Effector memory CD8-positive, alpha-beta T cell (primary cell): ENCODE measurements at regions not wholly inside any gene's neighbourhood (a gene's known extent, or its start where the extent isn't known, plus 50 kb on each side); places are given as distances from the start of the nearest gene placed in this dataset.
"Not testable (repeated sequence)": the region's sequence is repeated elsewhere in the genome, so short reads cannot be mapped to it uniquely, and the experiment has no call there.

Source experiments
- ATAC-seq: fragments of 150-1000 bp; cut with Tn5 transposase; replicated peaks from 2 replicates; pipeline ENCODE4 v1.10.0; 2021; ENCODE audit warnings: mild to moderate bottlenecking, moderate library complexity
- DNase-seq, 3 experiments: peaks; one replicate each; pipeline ENCODE4 v3.0.0; 2021
- H3K27ac Mint-ChIP-seq, 2 donors: one replicate each; pipeline ENCODE4 v1.8.0; 2022; ENCODE audit warnings: mild to moderate bottlenecking in 2 of 2, mixed read lengths in 2 of 2, moderate library complexity in 2 of 2
- H3K27me3 Mint-ChIP-seq, 2 donors: one replicate each; pipeline ENCODE4 v1.8.0; 2022; ENCODE audit warnings: mixed read lengths in 2 of 2
- H3K36me3 Mint-ChIP-seq: one replicate; pipeline ENCODE4 v1.8.0; 2022; ENCODE audit warnings: mild to moderate bottlenecking, moderate library complexity, mixed read lengths; ENCODE audit not compliant: insufficient read depth
- H3K4me1 Mint-ChIP-seq, 2 donors: one replicate each; pipeline ENCODE4 v1.8.0; 2022; ENCODE audit warnings: low read depth in 2 of 2, mixed read lengths in 2 of 2
- H3K4me3 Mint-ChIP-seq, 2 donors: one replicate each; pipeline ENCODE4 v1.8.0; 2022; ENCODE audit warnings: mild to moderate bottlenecking in 2 of 2, mixed read lengths in 2 of 2, moderate library complexity in 2 of 2
- H3K9me3 Mint-ChIP-seq, 2 donors: one replicate each; pipeline ENCODE4 v1.8.0; 2022; ENCODE audit warnings: mixed read lengths in 2 of 2

GRCh38 chr2:222017252-222017850 is 281.4 kb downstream of the PAX3 start:
- Mint-ChIP-seq H3K27ac (no peak overlapping the region), H3K4me3 (no peak overlapping the region), H3K36me3 (no peaks in the 10 kb centered on the region), H3K9me3 (peaks cover 0 to 18% of the 10 kb centered on the region in 2 donors), H3K27me3 (no peaks in the 10 kb centered on the region), H3K4me1 (no peaks in the 10 kb centered on the region)
- ATAC-seq = no peak
- no peak for DNase-seq

DNA sequence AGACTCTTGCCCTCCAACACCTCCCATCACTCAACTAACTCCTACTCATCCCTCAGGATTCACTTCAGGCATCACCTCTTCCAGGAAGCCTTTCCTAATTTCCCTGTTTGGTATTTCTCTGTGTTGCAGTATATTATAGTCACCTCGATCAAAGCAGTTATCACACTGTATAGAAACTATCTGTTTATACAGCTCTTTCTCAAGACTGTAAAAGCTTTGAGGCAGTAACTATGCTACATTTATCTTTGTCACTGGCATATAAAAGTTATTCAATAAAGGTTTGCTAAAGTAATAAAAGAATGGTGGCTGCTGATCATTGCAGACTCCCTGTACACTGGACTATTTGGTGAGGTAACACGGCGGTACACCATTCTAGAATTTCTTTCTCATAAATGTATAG is 284.9 kb downstream of the PAX3 start:
- H3K4me1 Mint-ChIP-seq = no peaks in the 10 kb centered on the region
- ATAC-seq = no peak
- DNase-seq = no peak
- no peak overlapping the region for H3K4me3 Mint-ChIP-seq
- peaks cover 0 to 18% of the 10 kb centered on the region in 2 donors for H3K9me3 Mint-ChIP-seq
- H3K36me3 Mint-ChIP-seq = no peaks in the 10 kb centered on the region
- H3K27me3 Mint-ChIP-seq = no peaks in the 10 kb centered on the region
- H3K27ac Mint-ChIP-seq = no peak overlapping the region

GRCh38 chr2:222000326-222000725 is 298.5 kb downstream of the PAX3 start:
- Mint-ChIP-seq H3K4me3 (no peak overlapping the region), H3K36me3 (no peaks in the 10 kb centered on the region), H3K4me1 (no peaks in the 10 kb centered on the region), H3K27ac (no peak overlapping the region), H3K9me3 (peaks cover 0 to 2% of the 10 kb centered on the region in 2 donors), H3K27me3 (peaks cover 0 to 5% of the 10 kb centered on the region in 2 donors)
- ATAC-seq (no peak), DNase-seq (no peak)

GRCh38 chr2:221999717-222000116 is 299.1 kb downstream of the PAX3 start:
- Mint-ChIP-seq H3K4me1 (no peaks in the 10 kb centered on the region), H3K9me3 (peaks cover 0 to 2% of the 10 kb centered on the region in 2 donors), H3K27me3 (peaks cover 0 to 5% of the 10 kb centered on the region in 2 donors)

GRCh38 chr2:221999166-221999565 is 299.6 kb downstream of the PAX3 start:
- no peak overlapping the region for H3K27ac Mint-ChIP-seq
- H3K36me3 Mint-ChIP-seq = no peaks in the 10 kb centered on the region
- H3K9me3 Mint-ChIP-seq = peaks cover 0 to 2% of the 10 kb centered on the region in 2 donors
- ATAC-seq = no peak
- H3K4me3 Mint-ChIP-seq = no peak overlapping the region
- H3K27me3 Mint-ChIP-seq = peaks cover 0 to 5% of the 10 kb centered on the region in 2 donors
- no peak for DNase-seq
- H3K4me1 Mint-ChIP-seq = no peaks in the 10 kb centered on the region

More at GRCh38 chr2:221999717-222000116, 299.1 kb downstream of the PAX3 start:
- Mint-ChIP-seq H3K27ac (no peak overlapping the region), H3K4me3 (no peak overlapping the region), H3K36me3 (no peaks in the 10 kb centered on the region)
- DNase-seq (no peak), ATAC-seq (no peak)

- H3K27ac Mint-ChIP-seq = no peak overlapping the region
- peaks cover 2 to 7% of the 10 kb centered on the region in 2 donors for H3K9me3 Mint-ChIP-seq
- no peaks in the 10 kb centered on the region for H3K36me3 Mint-ChIP-seq
- ATAC-seq (no peak), DNase-seq (no peak)
- H3K27me3 Mint-ChIP-seq = peaks cover 0 to 5% of the 10 kb centered on the region in 2 donors
- no peaks in the 10 kb centered on the region for H3K4me1 Mint-ChIP-seq
- H3K4me3 Mint-ChIP-seq = no peak overlapping the region
Observed at GRCh38 chr2:221997683-221998082, 301.1 kb downstream of the PAX3 start.

GRCh38 chr2:221997100-221997499 is 301.7 kb downstream of the PAX3 start:
- Mint-ChIP-seq H3K9me3 (peaks cover 2 to 7% of the 10 kb centered on the region in 2 donors), H3K27me3 (peaks cover 0 to 5% of the 10 kb centered on the region in 2 donors), H3K4me1 (no peaks in the 10 kb centered on the region), H3K4me3 (no peak overlapping the region), H3K36me3 (no peaks in the 10 kb centered on the region), H3K27ac (no peak overlapping the region)
- no peak for ATAC-seq
- DNase-seq = no peak

DNA sequence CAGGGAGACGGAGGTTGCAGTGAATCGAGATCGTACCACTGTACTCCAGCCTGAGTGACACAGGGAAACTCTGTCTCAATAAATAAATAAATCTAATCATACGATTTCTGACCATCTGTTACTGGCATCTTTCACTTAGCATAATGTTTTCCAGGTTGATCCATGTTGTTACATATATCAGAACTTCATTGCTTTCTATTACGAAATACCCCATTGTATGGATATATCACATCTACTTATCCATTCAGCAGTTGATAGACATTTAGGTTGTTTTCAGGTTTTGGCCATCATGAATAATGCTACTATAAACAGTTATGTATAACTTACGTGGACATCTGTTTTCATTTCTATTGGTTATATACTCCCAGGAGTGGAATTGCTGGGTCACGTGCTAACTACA is 303.9 kb downstream of the PAX3 start:
- Mint-ChIP-seq H3K27ac (no peak overlapping the region), H3K36me3 (no peaks in the 10 kb centered on the region), H3K4me3 (no peak overlapping the region), H3K4me1 (no peaks in the 10 kb centered on the region), H3K27me3 (peaks cover 0 to 5% of the 10 kb centered on the region in 2 donors), H3K9me3 (peaks cover 2 to 7% of the 10 kb centered on the region in 2 donors)
- DNase-seq (no peak), ATAC-seq (no peak)

- H3K4me3 Mint-ChIP-seq, H3K4me1 Mint-ChIP-seq, ATAC-seq, H3K27me3 Mint-ChIP-seq, DNase-seq, H3K9me3 Mint-ChIP-seq, H3K36me3 Mint-ChIP-seq, H3K27ac Mint-ChIP-seq: not testable (repeated sequence)
Observed at GRCh38 chr2:221984376-221984775, 314.4 kb downstream of the PAX3 start.

DNA sequence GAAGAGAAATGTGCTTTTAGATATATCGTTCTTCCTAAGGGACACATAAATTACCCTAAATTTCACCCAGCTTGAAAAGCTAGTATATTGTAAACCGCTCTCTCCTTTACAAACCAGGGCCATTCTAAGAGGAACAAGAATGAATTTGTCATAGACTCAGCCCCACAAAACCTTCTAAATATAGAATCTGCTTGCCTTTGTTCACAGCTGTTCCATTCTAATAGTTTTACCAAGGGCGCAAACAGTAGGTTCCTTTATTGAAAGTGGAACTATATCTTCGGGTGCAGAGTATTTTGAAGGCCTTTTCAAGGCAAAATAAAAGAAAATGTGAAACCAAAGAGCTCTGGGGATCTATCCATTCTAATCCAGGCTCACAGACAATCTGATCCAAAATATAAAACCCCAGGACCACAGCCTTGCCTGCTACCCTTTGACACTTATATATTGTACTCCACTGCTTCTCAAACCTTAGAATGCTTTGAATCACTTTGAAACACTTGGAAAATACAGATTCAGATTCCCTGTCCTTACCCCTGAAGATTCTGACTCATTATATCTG is 316.8 kb downstream of the PAX3 start:
- Mint-ChIP-seq H3K4me1 (no peaks in the 10 kb centered on the region), H3K27ac (no peak overlapping the region), H3K36me3 (no peaks in the 10 kb centered on the region), H3K4me3 (no peak overlapping the region), H3K9me3 (peaks cover 0 to 4% of the 10 kb centered on the region in 2 donors), H3K27me3 (no peaks in the 10 kb centered on the region)
- no peak for DNase-seq
- ATAC-seq = no peak

DNA sequence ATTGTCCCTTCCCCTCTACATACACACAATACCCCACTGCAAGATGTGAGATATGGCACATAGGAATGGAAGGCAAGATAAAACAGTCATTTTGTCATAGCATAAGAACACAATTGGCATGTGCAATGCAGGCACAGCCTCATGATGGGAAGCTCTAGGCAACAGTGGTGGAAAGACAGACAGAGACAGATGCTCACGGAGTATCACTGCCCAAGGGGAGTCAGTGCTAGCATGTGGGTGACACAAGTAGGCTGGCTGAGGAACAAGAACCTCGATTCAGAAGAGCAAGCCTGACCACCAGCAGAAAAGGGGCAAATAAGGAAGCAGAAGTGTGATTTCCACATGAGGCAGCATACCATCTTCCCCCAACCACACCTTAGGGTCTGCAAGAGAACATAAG is 323.6 kb downstream of the PAX3 start:
- DNase-seq = no peak
- H3K4me1 Mint-ChIP-seq = no peaks in the 10 kb centered on the region
- no peaks in the 10 kb centered on the region for H3K36me3 Mint-ChIP-seq
- peaks cover 4 to 8% of the 10 kb centered on the region in 2 donors for H3K9me3 Mint-ChIP-seq
- no peak overlapping the region for H3K4me3 Mint-ChIP-seq
- no peak overlapping the region for H3K27ac Mint-ChIP-seq
- H3K27me3 Mint-ChIP-seq = peaks cover 0 to 5% of the 10 kb centered on the region in 2 donors
- no peak for ATAC-seq

DNA sequence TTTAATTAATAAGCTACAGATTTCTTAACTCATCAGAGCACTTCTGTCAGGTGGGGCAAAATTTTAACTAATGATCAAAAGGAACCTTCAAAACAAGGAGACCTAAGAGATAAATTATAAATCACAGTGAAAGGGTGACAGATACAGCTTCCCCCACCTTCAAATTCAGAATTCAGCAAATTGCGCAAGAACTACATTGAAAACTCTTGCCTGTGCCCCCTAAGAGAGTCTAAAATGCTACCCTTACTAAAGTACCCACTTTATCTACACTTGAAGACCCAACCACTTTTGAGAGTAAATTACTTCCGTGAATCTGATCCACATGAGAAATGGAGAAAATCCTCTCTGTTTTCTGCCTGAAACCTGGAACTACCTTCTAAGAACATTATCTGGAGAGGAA is 324.9 kb downstream of the PAX3 start:
- Mint-ChIP-seq H3K4me1 (no peaks in the 10 kb centered on the region), H3K27ac (no peak overlapping the region), H3K27me3 (peaks cover 0 to 8% of the 10 kb centered on the region in 2 donors), H3K9me3 (peaks cover 4 to 8% of the 10 kb centered on the region in 2 donors), H3K36me3 (no peaks in the 10 kb centered on the region), H3K4me3 (no peak overlapping the region)
- DNase-seq (no peak), ATAC-seq (no peak)

GRCh38 chr2:221973502-221973901 is 325.3 kb downstream of the PAX3 start:
- H3K36me3 Mint-ChIP-seq = no peaks in the 10 kb centered on the region
- peaks cover 4 to 8% of the 10 kb centered on the region in 2 donors for H3K9me3 Mint-ChIP-seq
- ATAC-seq (no peak), DNase-seq (no peak)
- peaks cover 0 to 8% of the 10 kb centered on the region in 2 donors for H3K27me3 Mint-ChIP-seq
- H3K27ac Mint-ChIP-seq = no peak overlapping the region
- H3K4me3 Mint-ChIP-seq = no peak overlapping the region
- no peaks in the 10 kb centered on the region for H3K4me1 Mint-ChIP-seq

GRCh38 chr2:221972813-221973478 is 325.9 kb downstream of the PAX3 start:
- Mint-ChIP-seq H3K4me1 (no peaks in the 10 kb centered on the region), H3K27ac (no peak overlapping the region), H3K27me3 (peaks cover 0 to 8% of the 10 kb centered on the region in 2 donors), H3K36me3 (no peaks in the 10 kb centered on the region), H3K9me3 (peaks cover 0 to 8% of the 10 kb centered on the region in 2 donors), H3K4me3 (no peak overlapping the region)
- DNase-seq (no peak), ATAC-seq (no peak)
